IPS-18a (cell line): ENCODE measurements at regions not wholly inside any gene's neighbourhood (a gene's known extent, or its start where the extent isn't known, plus 50 kb on each side); places are given as distances from the start of the nearest gene placed in this dataset.

Experiments used
- H3K27ac ChIP-seq: one replicate; pipeline ENCODE4 v1.5.1; 2013; ENCODE audit warnings: low read length
- H3K27me3 ChIP-seq: one replicate; pipeline ENCODE4 v1.6.1; 2013; ENCODE audit warnings: mild to moderate bottlenecking, low read length; ENCODE audit not compliant: control insufficient read depth, insufficient read depth
- H3K36me3 ChIP-seq: one replicate; pipeline ENCODE4 v1.6.1; 2013; ENCODE audit warnings: low read depth, low read length; ENCODE audit not compliant: control insufficient read depth
- H3K4me1 ChIP-seq: one replicate; pipeline ENCODE4 v1.6.1; 2013; ENCODE audit warnings: low read depth, low read length; ENCODE audit not compliant: control insufficient read depth
- H3K4me3 ChIP-seq: one replicate; pipeline ENCODE4 v1.5.1; 2013; ENCODE audit warnings: low read length
- H3K9ac ChIP-seq: one replicate; pipeline ENCODE4 v1.6.1; 2013; ENCODE audit warnings: mild to moderate bottlenecking, low read length, moderate library complexity
- H3K9me3 ChIP-seq: one replicate; pipeline ENCODE4 v1.6.1; 2013; ENCODE audit warnings: low read depth, low read length; ENCODE audit not compliant: control insufficient read depth

- H3K27me3 ChIP-seq: no peaks in the 10 kb centered on the region
These were observed 516.5 kb downstream of the ACTL7B start for GRCh38 chr9:108339251-108339650.

GRCh38 chr9:108336575-108336974, 519.2 kb downstream of the ACTL7B start:
- Histone ChIP-seq H3K36me3 (no peaks in the 10 kb centered on the region), H3K27ac (no peak overlapping the region), H3K9ac (no peak overlapping the region), H3K27me3 (no peaks in the 10 kb centered on the region), H3K4me1 (peaks cover 14% of the 10 kb centered on the region), H3K9me3 (no peaks in the 10 kb centered on the region), H3K4me3 (no peak overlapping the region)

More at GRCh38 chr9:108339251-108339650, 516.5 kb downstream of the ACTL7B start:
- Histone ChIP-seq H3K4me3 (no peak overlapping the region), H3K9ac (no peak overlapping the region), H3K9me3 (no peaks in the 10 kb centered on the region), H3K4me1 (peaks cover 2% of the 10 kb centered on the region), H3K27ac (no peak overlapping the region), H3K36me3 (no peaks in the 10 kb centered on the region)

- Histone ChIP-seq H3K4me3 (no peak overlapping the region), H3K9ac (no peak overlapping the region), H3K4me1 (peaks cover 14% of the 10 kb centered on the region), H3K27ac (no peak overlapping the region), H3K27me3 (no peaks in the 10 kb centered on the region), H3K36me3 (no peaks in the 10 kb centered on the region), H3K9me3 (no peaks in the 10 kb centered on the region)
These were observed 522.2 kb downstream of the ACTL7B start for GRCh38 chr9:108333530-108333983.

- Histone ChIP-seq H3K9ac (no peak overlapping the region), H3K27me3 (no peaks in the 10 kb centered on the region), H3K36me3 (no peaks in the 10 kb centered on the region), H3K4me3 (no peak overlapping the region), H3K9me3 (peaks cover 5% of the 10 kb centered on the region), H3K27ac (no peak overlapping the region), H3K4me1 (peaks cover 14% of the 10 kb centered on the region)
These were observed 524.2 kb downstream of the ACTL7B start for GRCh38 chr9:108331596-108331995.

- Histone ChIP-seq H3K4me3 (no peak overlapping the region), H3K9me3 (peaks cover 5% of the 10 kb centered on the region), H3K4me1 (no peaks in the 10 kb centered on the region), H3K9ac (no peak overlapping the region), H3K27me3 (no peaks in the 10 kb centered on the region), H3K36me3 (no peaks in the 10 kb centered on the region), H3K27ac (no peak overlapping the region)
These were observed 530.4 kb downstream of the ACTL7B start for GRCh38 chr9:108325406-108325805.

- H3K36me3 ChIP-seq: no peaks in the 10 kb centered on the region
- H3K27me3 ChIP-seq: no peaks in the 10 kb centered on the region
- peaks cover 5% of the 10 kb centered on the region for H3K9me3 ChIP-seq
- H3K27ac ChIP-seq: no peak overlapping the region
- no peak overlapping the region for H3K4me3 ChIP-seq
- H3K4me1 ChIP-seq: no peaks in the 10 kb centered on the region
- no peak overlapping the region for H3K9ac ChIP-seq
These were observed 532.2 kb downstream of the ACTL7B start for GRCh38 chr9:108323615-108324014.

DNA sequence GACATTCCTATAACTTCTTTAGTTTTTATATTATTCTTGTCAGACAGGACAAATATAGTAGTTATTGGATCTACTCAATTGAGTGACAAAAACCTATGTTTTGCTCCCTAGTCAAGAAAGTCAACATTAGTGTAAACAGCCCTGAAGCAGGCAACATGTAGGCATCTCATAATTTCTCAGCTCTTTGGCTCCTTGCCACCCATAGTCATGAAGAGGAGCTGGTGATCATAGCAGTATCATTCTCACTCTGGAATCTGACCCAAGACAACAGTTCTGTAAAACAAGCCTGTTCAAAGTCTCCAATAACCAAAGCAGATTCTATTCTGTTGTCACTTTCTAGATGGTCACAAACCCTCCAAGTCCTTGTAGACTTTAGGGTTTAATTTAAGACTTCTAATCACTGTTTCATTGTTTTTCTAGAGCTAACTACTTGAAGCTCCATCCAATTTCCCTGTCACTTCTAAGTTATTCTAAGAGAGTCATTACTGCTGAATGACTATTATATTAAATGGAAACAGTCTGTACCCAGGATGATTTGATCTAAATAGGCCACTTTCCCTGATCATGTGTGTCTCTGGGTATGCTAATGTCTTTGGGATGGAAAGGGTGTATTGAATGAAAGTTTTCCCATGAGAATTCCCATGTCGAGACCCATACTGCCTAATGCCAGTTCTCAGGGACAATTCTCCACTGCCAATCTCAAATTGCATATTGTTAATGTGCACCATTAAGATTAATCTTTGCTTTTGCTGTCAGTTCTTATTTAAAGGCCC, 533.3 kb downstream of the ACTL7B start:
- H3K36me3 ChIP-seq: no peaks in the 10 kb centered on the region
- no peaks in the 10 kb centered on the region for H3K9me3 ChIP-seq
- H3K27ac ChIP-seq: no peak overlapping the region
- H3K4me1 ChIP-seq: no peaks in the 10 kb centered on the region
- H3K4me3 ChIP-seq: no peak overlapping the region
- H3K27me3 ChIP-seq: no peaks in the 10 kb centered on the region
- no peak overlapping the region for H3K9ac ChIP-seq

DNA sequence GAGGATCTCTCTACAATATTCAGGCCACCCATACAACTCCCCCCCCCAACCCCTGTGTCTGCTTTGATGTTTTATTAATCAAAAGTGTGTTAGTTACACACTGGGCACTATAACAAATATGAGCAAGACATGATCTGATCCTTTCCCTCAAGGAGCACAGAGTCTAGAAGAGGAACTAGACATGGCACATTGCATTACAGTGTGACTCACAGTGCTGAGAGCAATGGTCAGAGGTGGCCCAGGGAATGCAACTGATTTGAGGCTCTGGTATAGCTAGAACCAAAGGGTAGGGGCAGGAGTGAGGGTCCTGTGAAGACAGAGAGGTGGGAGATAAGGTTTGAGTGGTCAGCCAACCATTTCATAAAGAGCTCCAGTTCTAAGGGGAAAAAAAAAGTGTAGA, 539.2 kb downstream of the ACTL7B start:
- Histone ChIP-seq H3K27me3 (no peaks in the 10 kb centered on the region), H3K4me1 (no peaks in the 10 kb centered on the region), H3K4me3 (no peak overlapping the region), H3K36me3 (no peaks in the 10 kb centered on the region), H3K9ac (no peak overlapping the region), H3K9me3 (no peaks in the 10 kb centered on the region), H3K27ac (no peak overlapping the region)

DNA sequence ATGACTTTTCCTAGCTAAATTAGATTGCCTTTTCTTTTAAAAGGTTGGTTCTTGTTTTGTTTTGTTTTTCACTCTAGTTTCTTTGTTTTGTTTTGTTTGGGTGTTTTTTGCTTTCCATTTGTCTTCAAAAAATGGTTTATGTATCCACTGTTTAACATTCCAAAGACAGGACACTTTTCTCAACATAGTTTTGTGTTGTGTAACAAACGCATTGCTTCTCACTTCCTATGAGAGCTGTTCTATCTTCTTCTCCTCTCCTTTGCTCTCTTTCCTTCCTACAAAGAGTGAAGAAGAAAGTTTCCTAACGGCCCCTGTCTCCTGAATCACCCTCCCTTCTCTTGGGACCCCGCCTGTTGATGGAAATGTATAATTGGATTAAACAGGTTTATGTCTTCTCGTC, 539.7 kb downstream of the ACTL7B start:
- H3K36me3 ChIP-seq: no peaks in the 10 kb centered on the region
- no peak overlapping the region for H3K27ac ChIP-seq

GRCh38 chr9:108311745-108312144, 544.0 kb downstream of the ACTL7B start:
- no peak overlapping the region for H3K9ac ChIP-seq
- no peak overlapping the region for H3K4me3 ChIP-seq

More for the DNA sequence above, 539.7 kb downstream of the ACTL7B start:
- H3K4me3 ChIP-seq: no peak overlapping the region
- H3K9ac ChIP-seq: no peak overlapping the region
- no peaks in the 10 kb centered on the region for H3K9me3 ChIP-seq
- no peaks in the 10 kb centered on the region for H3K27me3 ChIP-seq
- no peaks in the 10 kb centered on the region for H3K4me1 ChIP-seq

GRCh38 chr9:108310202-108310601, 545.6 kb downstream of the ACTL7B start:
- no peaks in the 10 kb centered on the region for H3K9me3 ChIP-seq
- H3K4me3 ChIP-seq: no peak overlapping the region
- no peaks in the 10 kb centered on the region for H3K36me3 ChIP-seq
- no peaks in the 10 kb centered on the region for H3K4me1 ChIP-seq
- no peaks in the 10 kb centered on the region for H3K27me3 ChIP-seq
- H3K27ac ChIP-seq: no peak overlapping the region
- no peak overlapping the region for H3K9ac ChIP-seq

More at GRCh38 chr9:108311745-108312144, 544.0 kb downstream of the ACTL7B start:
- Histone ChIP-seq H3K4me1 (no peaks in the 10 kb centered on the region), H3K36me3 (no peaks in the 10 kb centered on the region), H3K27me3 (no peaks in the 10 kb centered on the region), H3K27ac (no peak overlapping the region), H3K9me3 (no peaks in the 10 kb centered on the region)
